Activated naive CD4-positive, alpha-beta T cell treated with anti-CD3 and anti-CD28 coated beads, Interleukin-2, amount 50 U/mL, for 72 hours (primary cell): ENCODE measurements at regions not wholly inside any gene's neighbourhood (a gene's known extent, or its start where the extent isn't known, plus 50 kb on each side); places are given as distances from the start of the nearest gene placed in this dataset.
A peak's percentile ranks its signal among the peaks of the same experiment; 100 is the strongest.

ENCODE experiments used
- ATAC-seq, 2 donors: fragments of 150-1000 bp; cut with Tn5 transposase; 2 replicates each; pipeline ENCODE4 v1.10.0; 2021; ENCODE audit warnings: mild to moderate bottlenecking in 2 of 2, moderate library complexity in 2 of 2
- DNase-seq, 2 donors: peaks; one replicate each; pipeline ENCODE4 v3.0.0; 2021 to 2022; ENCODE audit warnings: low spot score in 2 of 2
- H3K27ac Mint-ChIP-seq, 2 donors: one replicate each; pipeline ENCODE4 v1.8.0; 2022; ENCODE audit warnings: mild to moderate bottlenecking in 2 of 2, mixed read lengths in 2 of 2
- H3K36me3 Mint-ChIP-seq, 2 donors: one replicate each; pipeline ENCODE4 v1.8.0; 2022; ENCODE audit warnings: mixed read lengths in 2 of 2
- H3K9me3 Mint-ChIP-seq, 2 donors: one replicate each; pipeline ENCODE4 v1.8.0; 2022; ENCODE audit warnings: mixed read lengths in 2 of 2

GRCh38 chr1:175844877-175845276 is 101.5 kb upstream of the TNR start:
- no peak for ATAC-seq
- H3K9me3 Mint-ChIP-seq = peaks cover 0 to 6% of the 10 kb centered on the region in 2 donors
- no peaks in the 10 kb centered on the region for H3K36me3 Mint-ChIP-seq
- no peak overlapping the region for H3K27ac Mint-ChIP-seq
- DNase-seq = no peak

- H3K27ac Mint-ChIP-seq = no peak overlapping the region
- no peaks in the 10 kb centered on the region for H3K36me3 Mint-ChIP-seq
- ATAC-seq (no peak), DNase-seq (no peak)
- H3K9me3 Mint-ChIP-seq = peaks cover 0 to 6% of the 10 kb centered on the region in 2 donors
Measured at GRCh38 chr1:175842550-175842949, 99.2 kb upstream of the TNR start.

- no peaks in the 10 kb centered on the region for H3K36me3 Mint-ChIP-seq
- H3K27ac Mint-ChIP-seq = no peak overlapping the region
- DNase-seq = no peak
- no peak for ATAC-seq
- H3K9me3 Mint-ChIP-seq = peaks cover 0 to 6% of the 10 kb centered on the region in 2 donors
Measured at GRCh38 chr1:175841738-175842187, 98.4 kb upstream of the TNR start.

- H3K36me3 Mint-ChIP-seq = no peaks in the 10 kb centered on the region
- DNase-seq (no peak), ATAC-seq (no peak)
- no peak overlapping the region for H3K27ac Mint-ChIP-seq
- H3K9me3 Mint-ChIP-seq = peaks cover 0 to 6% of the 10 kb centered on the region in 2 donors
Measured at GRCh38 chr1:175840787-175841186, 97.4 kb upstream of the TNR start.

GRCh38 chr1:175839779-175840669 is 96.6 kb upstream of the TNR start:
- H3K27ac Mint-ChIP-seq = no peak overlapping the region
- DNase-seq = no peak
- peak; percentile 91 to 94 for ATAC-seq
- peaks cover 0 to 6% of the 10 kb centered on the region in 2 donors for H3K9me3 Mint-ChIP-seq
- H3K36me3 Mint-ChIP-seq = no peaks in the 10 kb centered on the region

GRCh38 chr1:175834597-175834996 is 91.2 kb upstream of the TNR start:
- Mint-ChIP-seq H3K27ac (no peak overlapping the region), H3K9me3 (peaks cover 4 to 6% of the 10 kb centered on the region in 2 donors), H3K36me3 (no peaks in the 10 kb centered on the region)
- no peak for ATAC-seq
- no peak for DNase-seq

- H3K36me3 Mint-ChIP-seq = no peaks in the 10 kb centered on the region
- DNase-seq = no peak
Measured at GRCh38 chr1:175833951-175834350, 90.6 kb upstream of the TNR start.

GRCh38 chr1:175833502-175833901 is 90.1 kb upstream of the TNR start:
- ATAC-seq = no peak
- Mint-ChIP-seq H3K9me3 (peaks cover 4 to 6% of the 10 kb centered on the region in 2 donors), H3K27ac (no peak overlapping the region), H3K36me3 (no peaks in the 10 kb centered on the region)
- DNase-seq = no peak

More at GRCh38 chr1:175833951-175834350, 90.6 kb upstream of the TNR start:
- no peak overlapping the region for H3K27ac Mint-ChIP-seq
- ATAC-seq = no peak
- peaks cover 4 to 6% of the 10 kb centered on the region in 2 donors for H3K9me3 Mint-ChIP-seq

GRCh38 chr1:175830500-175830899 is 87.1 kb upstream of the TNR start:
- no peak overlapping the region for H3K27ac Mint-ChIP-seq
- ATAC-seq (no peak), DNase-seq (no peak)
- H3K36me3 Mint-ChIP-seq = no peaks in the 10 kb centered on the region
- peaks cover 4 to 6% of the 10 kb centered on the region in 2 donors for H3K9me3 Mint-ChIP-seq

- Mint-ChIP-seq H3K36me3 (no peaks in the 10 kb centered on the region), H3K9me3 (peaks cover 4 to 6% of the 10 kb centered on the region in 2 donors), H3K27ac (no peak overlapping the region)
- DNase-seq = no peak
- no peak for ATAC-seq
Measured at GRCh38 chr1:175829845-175830244, 86.5 kb upstream of the TNR start.

GRCh38 chr1:175826705-175827104 is 83.3 kb upstream of the TNR start:
- Mint-ChIP-seq H3K9me3 (no peaks in the 10 kb centered on the region), H3K27ac (no peak overlapping the region)

GRCh38 chr1:175824079-175824478 is 80.7 kb upstream of the TNR start:
- Mint-ChIP-seq H3K9me3 (no peaks in the 10 kb centered on the region), H3K27ac (no peak overlapping the region), H3K36me3 (no peaks in the 10 kb centered on the region)
- no peak for ATAC-seq
- DNase-seq = peak in 1 of 2 donors; percentile 35

More at GRCh38 chr1:175826705-175827104, 83.3 kb upstream of the TNR start:
- DNase-seq (no peak), ATAC-seq (no peak)
- no peaks in the 10 kb centered on the region for H3K36me3 Mint-ChIP-seq

- H3K9me3 Mint-ChIP-seq = no peaks in the 10 kb centered on the region
- ATAC-seq = no peak
- no peaks in the 10 kb centered on the region for H3K36me3 Mint-ChIP-seq
- no peak overlapping the region for H3K27ac Mint-ChIP-seq
- no peak for DNase-seq
Measured at GRCh38 chr1:175823406-175823805, 80.0 kb upstream of the TNR start.

- no peaks in the 10 kb centered on the region for H3K9me3 Mint-ChIP-seq
- no peak overlapping the region for H3K27ac Mint-ChIP-seq
- no peaks in the 10 kb centered on the region for H3K36me3 Mint-ChIP-seq
- ATAC-seq (no peak), DNase-seq (no peak)
Measured at GRCh38 chr1:175822580-175822979, 79.2 kb upstream of the TNR start.

- H3K27ac Mint-ChIP-seq = no peak overlapping the region
- DNase-seq (no peak), ATAC-seq (no peak)
- H3K36me3 Mint-ChIP-seq = no peaks in the 10 kb centered on the region
- H3K9me3 Mint-ChIP-seq = no peaks in the 10 kb centered on the region
Measured at GRCh38 chr1:175820456-175821025, 77.1 kb upstream of the TNR start.

GRCh38 chr1:175818929-175819328 is 75.5 kb upstream of the TNR start:
- no peaks in the 10 kb centered on the region for H3K36me3 Mint-ChIP-seq
- no peaks in the 10 kb centered on the region for H3K9me3 Mint-ChIP-seq
- no peak for ATAC-seq
- DNase-seq = no peak
- H3K27ac Mint-ChIP-seq = no peak overlapping the region

GRCh38 chr1:175817445-175817844 is 74.0 kb upstream of the TNR start:
- no peaks in the 10 kb centered on the region for H3K36me3 Mint-ChIP-seq
- DNase-seq (no peak), ATAC-seq (no peak)
- H3K9me3 Mint-ChIP-seq = no peaks in the 10 kb centered on the region
- no peak overlapping the region for H3K27ac Mint-ChIP-seq

GRCh38 chr1:175814885-175815284 is 71.5 kb upstream of the TNR start:
- DNase-seq (no peak), ATAC-seq (no peak)
- H3K9me3 Mint-ChIP-seq = peaks cover 0 to 5% of the 10 kb centered on the region in 2 donors
- H3K36me3 Mint-ChIP-seq = no peaks in the 10 kb centered on the region
- H3K27ac Mint-ChIP-seq = no peak overlapping the region
